ENCODE measurements at regions not wholly inside any gene's neighbourhood (a gene's known extent, or its start where the extent isn't known, plus 50 kb on each side); places are given as distances from the start of the nearest gene placed in this dataset.
A peak's percentile ranks its signal among the peaks of the same experiment; 100 is the strongest.

DNA sequence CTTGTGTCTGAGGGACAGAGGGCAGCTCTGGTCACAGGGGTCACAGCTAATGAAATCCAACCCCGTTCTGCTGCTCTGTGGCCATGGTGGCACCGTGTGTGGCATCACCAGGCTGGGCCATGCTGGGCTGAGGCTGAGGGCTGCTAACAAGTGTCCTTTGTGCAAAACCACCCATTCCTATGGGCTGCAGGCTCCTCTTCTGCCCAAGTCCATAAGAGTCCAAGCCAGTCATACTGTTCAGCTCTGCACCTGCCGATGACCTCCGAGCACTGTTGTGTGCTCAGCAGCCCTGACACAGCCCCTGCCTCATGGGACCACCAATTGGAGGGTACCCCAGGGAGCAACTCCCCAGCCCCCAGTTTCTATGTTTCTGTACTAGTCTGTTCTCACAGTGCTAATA, 133.1 kb downstream of the WDR11 start:
- TF ChIP-seq, protein P1, sequence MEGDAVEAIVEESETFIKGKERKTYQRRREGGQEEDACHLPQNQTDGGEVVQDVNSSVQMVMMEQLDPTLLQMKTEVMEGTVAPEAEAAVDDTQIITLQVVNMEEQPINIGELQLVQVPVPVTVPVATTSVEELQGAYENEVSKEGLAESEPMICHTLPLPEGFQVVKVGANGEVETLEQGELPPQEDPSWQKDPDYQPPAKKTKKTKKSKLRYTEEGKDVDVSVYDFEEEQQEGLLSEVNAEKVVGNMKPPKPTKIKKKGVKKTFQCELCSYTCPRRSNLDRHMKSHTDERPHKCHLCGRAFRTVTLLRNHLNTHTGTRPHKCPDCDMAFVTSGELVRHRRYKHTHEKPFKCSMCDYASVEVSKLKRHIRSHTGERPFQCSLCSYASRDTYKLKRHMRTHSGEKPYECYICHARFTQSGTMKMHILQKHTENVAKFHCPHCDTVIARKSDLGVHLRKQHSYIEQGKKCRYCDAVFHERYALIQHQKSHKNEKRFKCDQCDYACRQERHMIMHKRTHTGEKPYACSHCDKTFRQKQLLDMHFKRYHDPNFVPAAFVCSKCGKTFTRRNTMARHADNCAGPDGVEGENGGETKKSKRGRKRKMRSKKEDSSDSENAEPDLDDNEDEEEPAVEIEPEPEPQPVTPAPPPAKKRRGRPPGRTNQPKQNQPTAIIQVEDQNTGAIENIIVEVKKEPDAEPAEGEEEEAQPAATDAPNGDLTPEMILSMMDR (IDR thresholded peaks at IDR 0.05; ENCODE audit: insufficient read depth, low read depth, low read length, missing control alignments), result no peak
- DNase-seq (ENCODE audit: low read depth), result no peak
- H3K4me3 ChIP-seq (ENCODE audit: low read depth, low read length), result no peak overlapping the region

DNA sequence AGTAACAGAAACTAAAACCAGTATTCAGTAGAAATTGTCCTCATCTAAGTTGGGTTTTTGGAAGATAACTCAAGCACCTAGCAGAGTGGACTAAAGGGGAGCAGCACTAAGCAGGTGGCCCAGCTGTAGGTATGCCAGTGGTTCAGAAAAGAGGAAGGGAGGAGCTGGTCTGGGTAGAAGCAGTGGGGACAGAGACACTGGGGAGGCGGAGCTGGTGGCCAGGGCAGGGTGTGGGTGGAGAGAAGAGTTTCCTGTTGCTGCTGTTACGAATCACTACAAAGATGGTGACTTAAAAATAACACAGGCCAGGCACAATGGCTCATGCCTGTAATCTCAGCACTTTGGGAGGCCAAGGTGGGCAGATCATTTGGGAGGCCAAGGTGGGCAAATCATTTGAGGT, 136.2 kb downstream of the WDR11 start:
- DNase-seq (ENCODE audit: low read depth), result peak; percentile 47
- TF ChIP-seq, protein P1 (IDR thresholded peaks at IDR 0.05; ENCODE audit: insufficient read depth, low read depth, low read length, missing control alignments), result no peak
- no peak overlapping the region for H3K4me3 ChIP-seq (ENCODE audit: low read depth, low read length)

DNA sequence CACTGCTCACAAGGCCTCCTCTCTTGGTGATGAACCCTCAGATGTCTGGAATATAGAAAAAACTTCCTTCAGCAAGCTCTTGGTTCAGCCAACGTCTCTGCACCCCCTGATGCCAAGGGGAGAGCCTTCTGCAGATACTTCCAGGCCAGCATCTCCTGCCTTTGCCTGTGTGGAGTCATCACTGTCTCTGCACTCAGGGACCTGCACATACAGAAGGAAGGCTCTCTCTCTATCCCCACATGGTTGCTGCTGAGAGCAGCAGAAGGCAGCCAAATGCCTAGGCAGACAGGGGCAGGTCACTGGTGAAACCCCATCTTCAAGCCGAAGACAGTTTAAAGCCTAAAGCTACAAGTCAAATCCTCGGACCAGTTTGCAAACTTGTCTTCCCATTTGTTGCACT, 137.6 kb downstream of the WDR11 start:
- TF ChIP-seq, protein P1 (IDR thresholded peaks at IDR 0.05; ENCODE audit: insufficient read depth, low read depth, low read length, missing control alignments), result no peak
- no peak overlapping the region for H3K4me3 ChIP-seq (ENCODE audit: low read depth, low read length)
- no peak for DNase-seq (ENCODE audit: low read depth)

DNA sequence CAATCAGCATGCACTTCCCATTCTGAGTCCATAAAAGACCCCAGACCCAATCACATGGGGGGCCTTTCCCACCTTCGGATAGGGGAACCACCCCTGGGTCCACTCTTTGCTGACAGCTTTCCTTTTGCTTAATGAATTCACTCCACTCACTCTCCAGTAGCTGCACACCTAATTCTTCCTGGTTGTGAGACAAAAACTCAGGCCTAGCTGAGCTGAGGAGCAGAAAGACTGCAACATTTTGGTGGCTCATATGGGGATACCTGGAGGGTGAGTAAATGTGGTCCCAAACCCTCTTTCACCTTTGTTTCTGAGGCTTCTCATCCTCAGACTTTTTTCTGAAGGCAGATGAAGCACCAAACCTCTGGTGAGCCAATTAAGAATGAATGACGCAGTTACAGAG, 138.1 kb downstream of the WDR11 start:
- TF ChIP-seq, protein P1 (IDR thresholded peaks at IDR 0.05; ENCODE audit: insufficient read depth, low read depth, low read length, missing control alignments), result no peak
- no peak for DNase-seq (ENCODE audit: low read depth)
- H3K4me3 ChIP-seq (ENCODE audit: low read depth, low read length), result no peak overlapping the region

DNA sequence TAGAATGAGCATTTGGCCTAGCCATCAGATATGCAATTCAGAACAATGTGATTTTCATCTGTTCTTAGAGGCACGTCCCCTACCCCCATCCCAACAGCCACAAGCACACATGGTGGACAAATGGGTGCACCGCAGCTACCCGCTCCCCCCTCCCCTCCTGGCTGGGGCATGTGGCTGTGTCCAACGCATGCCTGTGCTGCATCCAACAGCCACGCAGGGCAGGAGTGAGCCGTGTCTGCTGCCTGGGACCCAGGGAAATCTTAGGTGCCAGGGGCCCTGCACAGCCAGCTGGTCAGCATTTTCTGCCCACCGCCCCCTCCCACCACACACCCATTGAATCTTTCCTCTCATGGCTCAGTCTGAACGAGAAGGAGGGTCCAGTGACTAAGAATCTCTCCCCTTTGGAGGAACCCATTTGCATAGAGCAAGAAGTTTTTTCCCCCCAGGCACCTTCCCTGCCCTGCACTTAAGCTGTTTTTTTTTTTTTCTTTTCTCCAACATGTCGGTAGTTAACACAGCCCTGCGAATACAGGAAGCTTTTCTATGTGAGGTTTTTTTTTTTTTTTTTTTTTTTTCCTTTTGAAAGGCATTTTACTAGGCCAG, 138.9 kb downstream of the WDR11 start:
- TF ChIP-seq, protein P1 (IDR thresholded peaks at IDR 0.05; ENCODE audit: insufficient read depth, low read depth, low read length, missing control alignments), result no peak
- no peak overlapping the region for H3K4me3 ChIP-seq (ENCODE audit: low read depth, low read length)
- DNase-seq (ENCODE audit: low read depth), result no peak

DNA sequence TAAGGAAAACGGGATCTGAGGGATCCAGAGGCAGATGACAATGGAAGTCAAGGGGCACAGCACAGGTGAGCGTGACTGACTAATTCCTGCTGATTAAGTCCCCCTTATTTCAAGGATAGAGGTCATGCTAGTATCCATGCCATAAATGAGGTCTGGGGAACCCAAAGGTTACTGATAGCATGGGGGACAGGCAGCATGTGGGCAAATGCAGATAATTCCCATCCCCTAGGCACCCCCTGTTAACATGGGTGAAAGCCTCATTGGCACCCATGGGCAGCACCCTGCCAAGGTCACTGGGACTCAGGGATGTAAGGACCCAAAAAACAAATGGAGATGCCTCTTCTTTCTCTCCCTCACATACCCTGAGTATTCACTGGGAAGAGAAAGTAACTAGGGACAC, 139.7 kb downstream of the WDR11 start:
- TF ChIP-seq, protein P1 (IDR thresholded peaks at IDR 0.05; ENCODE audit: insufficient read depth, low read depth, low read length, missing control alignments), result no peak
- no peak for DNase-seq (ENCODE audit: low read depth)
- no peak overlapping the region for H3K4me3 ChIP-seq (ENCODE audit: low read depth, low read length)

DNA sequence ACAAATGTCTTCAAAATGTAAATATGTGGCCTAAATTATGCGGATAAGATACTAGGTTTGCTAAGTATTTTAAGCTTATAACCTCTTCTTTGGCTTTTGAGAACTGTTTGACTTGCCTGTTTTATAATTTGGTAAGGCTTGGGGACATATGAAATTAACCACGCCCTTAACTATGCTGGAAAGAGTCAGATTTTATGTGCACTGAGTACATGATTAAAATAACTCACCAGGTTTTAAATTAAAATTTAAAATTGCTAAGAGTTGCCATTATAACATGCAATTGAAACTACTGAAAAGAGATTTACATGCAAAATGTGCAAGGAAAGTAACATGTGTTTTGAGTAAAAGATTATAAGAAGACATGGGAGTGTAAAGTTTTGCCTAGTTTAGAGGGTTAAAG, 141.9 kb downstream of the WDR11 start:
- TF ChIP-seq, protein P1 (IDR thresholded peaks at IDR 0.05; ENCODE audit: insufficient read depth, low read depth, low read length, missing control alignments), result no peak
- no peak for DNase-seq (ENCODE audit: low read depth)
- no peak overlapping the region for H3K4me3 ChIP-seq (ENCODE audit: low read depth, low read length)

All from GM12865 (cell line).